HG03135 (cell line): ENCODE measurements at regions not wholly inside any gene's neighbourhood (a gene's known extent, or its start where the extent isn't known, plus 50 kb on each side); places are given as distances from the start of the nearest gene placed in this dataset.

ENCODE experiments used
- ATAC-seq: cut with Tn5 transposase; IDR thresholded peaks from one replicate; pipeline ENCODE4 v1.9.1; 2021; ENCODE audit warnings: mild to moderate bottlenecking, moderate library complexity; ENCODE audit not compliant: unreplicated experiment

- no peak for ATAC-seq
These were observed 119.1 kb upstream of the TRIB2 start for GRCh38 chr2:12597610-12598009.

- no peak for ATAC-seq
These were observed 114.1 kb upstream of the TRIB2 start for GRCh38 chr2:12602661-12603060.

DNA sequence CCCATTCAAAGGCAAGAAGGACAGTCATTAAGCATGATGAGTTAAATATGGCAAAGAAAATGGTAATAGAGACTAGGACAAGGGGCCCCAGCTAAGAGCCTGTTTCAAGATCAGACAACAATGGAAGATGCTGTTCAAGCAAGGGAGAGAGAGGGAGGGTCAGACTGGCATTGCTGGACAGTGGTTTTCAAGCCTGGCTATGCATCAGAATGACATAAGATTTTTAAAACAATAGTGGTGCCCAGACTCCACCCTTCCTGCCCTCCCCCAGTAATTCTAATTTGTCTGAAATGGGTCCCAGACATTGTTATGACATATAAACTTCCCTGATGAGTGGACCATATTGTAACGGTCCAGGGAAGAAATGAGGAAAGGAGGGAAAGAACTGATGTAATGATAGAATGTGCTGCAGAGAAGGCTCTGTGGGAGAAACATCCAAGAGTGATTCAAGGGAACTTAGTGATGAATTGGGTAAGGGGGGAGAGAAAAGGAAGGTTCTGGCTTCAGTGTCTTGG is 112.9 kb upstream of the TRIB2 start:
- ATAC-seq, result no peak

- no peak for ATAC-seq
These were observed 112.4 kb upstream of the TRIB2 start for GRCh38 chr2:12604341-12604740.

DNA sequence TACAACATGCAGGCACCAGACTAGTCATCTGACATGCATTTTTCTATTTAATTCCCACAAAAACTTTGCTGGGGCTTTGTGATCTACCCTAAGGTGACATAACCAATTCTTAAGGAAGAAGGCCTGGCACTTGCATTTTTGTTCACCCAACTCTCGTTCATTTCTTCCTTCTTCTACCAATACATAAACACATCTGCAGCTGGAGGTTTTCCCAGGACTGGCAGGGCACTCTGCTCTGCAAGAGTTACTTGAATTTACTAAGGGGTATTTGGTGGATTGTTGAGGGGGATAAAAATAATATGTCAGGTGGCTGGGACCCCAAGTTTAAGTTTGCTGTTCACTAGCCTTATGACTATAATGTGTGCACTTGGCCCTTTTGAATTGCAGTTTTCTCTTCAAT is 111.4 kb upstream of the TRIB2 start:
- ATAC-seq, result no peak

GRCh38 chr2:12605936-12606335 is 110.8 kb upstream of the TRIB2 start:
- ATAC-seq, result no peak

DNA sequence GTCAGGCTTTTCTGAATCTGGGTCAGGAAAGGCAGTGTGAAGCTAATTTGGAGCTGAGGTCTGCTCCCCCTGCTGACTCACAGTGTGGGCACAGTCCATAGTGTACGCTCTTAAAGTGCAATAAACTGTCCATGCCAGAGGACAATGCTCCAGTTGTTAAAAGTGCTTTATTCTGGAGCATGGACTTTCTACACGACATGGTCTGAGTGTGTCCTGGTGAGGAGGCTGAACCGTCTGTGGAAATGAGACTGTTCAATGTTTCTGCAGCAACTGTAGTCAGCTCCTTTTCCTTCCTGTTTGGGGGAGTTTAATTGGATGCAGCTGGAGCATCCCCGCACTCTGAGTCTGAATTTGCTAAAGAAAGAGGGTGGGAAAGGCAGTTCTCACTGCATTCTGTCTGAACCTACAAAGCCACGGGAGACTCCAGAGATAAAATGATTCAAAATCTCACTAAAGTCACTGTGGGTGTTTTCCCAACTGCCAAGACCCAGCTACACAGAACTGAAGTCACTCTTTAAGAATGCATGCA is 110.2 kb upstream of the TRIB2 start:
- ATAC-seq, result no peak

GRCh38 chr2:12607971-12608370 is 108.8 kb upstream of the TRIB2 start:
- ATAC-seq, result no peak

DNA sequence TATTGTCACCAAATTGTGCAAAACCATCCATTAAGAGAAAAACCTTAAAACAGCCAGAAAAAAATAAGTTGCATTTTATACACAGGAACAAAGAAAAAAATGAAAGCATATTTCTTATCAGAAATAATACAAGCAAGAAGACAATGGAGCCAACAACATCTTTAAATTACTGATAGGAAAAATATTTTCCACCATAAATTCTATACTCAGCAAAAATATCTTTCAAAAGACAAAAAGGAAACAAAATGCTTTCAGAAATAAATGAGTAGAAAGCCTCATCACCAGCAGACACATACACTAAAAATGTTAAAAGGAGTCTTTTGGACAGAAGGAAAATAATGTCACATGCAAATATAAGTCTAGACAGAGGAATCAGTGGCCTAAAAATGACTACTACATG is 106.4 kb upstream of the TRIB2 start:
- ATAC-seq, result no peak

- ATAC-seq, result no peak
These were observed 104.6 kb upstream of the TRIB2 start for GRCh38 chr2:12612168-12612567.

GRCh38 chr2:12612671-12613070 is 104.1 kb upstream of the TRIB2 start:
- no peak for ATAC-seq

- no peak for ATAC-seq
These were observed 103.5 kb upstream of the TRIB2 start for GRCh38 chr2:12613137-12613835.

- no peak for ATAC-seq
These were observed 101.2 kb upstream of the TRIB2 start for GRCh38 chr2:12615509-12615908.

- no peak for ATAC-seq
These were observed 100.1 kb upstream of the TRIB2 start for GRCh38 chr2:12616456-12617156.

- no peak for ATAC-seq
These were observed 99.4 kb upstream of the TRIB2 start for GRCh38 chr2:12617366-12617765.

- no peak for ATAC-seq
These were observed 98.9 kb upstream of the TRIB2 start for GRCh38 chr2:12617853-12618252.

GRCh38 chr2:12618576-12618975 is 98.2 kb upstream of the TRIB2 start:
- no peak for ATAC-seq

DNA sequence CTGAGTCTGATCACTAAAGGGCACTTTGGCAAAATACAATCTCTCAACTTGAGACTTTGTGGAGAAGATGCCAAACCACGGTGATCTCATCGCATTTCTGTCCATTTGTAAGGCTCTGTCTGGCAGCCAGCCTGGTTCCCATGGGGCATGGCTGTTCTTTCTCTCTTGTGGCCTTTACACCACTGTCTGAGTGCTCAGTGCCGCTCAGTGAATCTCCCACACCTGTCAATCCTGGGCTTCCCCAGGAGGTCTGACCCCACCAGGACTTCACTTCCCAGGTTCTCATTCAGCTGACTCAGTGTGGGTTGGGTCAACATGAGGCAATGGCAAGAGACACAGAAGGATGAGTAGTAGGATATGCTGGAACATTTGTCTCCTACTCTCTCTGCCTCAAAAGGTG is 96.8 kb upstream of the TRIB2 start:
- ATAC-seq, result no peak

DNA sequence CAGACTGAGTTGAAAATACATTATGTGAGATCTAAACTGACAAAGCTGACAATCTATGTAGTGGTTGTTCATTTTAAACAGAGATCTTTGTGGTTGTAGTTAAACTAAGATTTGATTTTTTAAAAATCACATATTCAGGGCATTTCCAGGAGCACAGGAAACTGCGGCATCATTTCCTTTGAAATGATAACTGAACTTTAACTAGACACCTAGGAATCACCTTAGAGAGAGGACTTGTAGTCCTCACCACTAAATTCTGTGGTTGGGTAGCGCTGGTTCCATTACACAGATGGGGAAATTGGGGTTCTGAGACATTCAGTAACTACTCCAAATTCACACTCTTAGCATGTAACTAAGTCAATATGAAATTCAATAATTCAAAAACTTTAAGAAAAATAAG is 96.0 kb upstream of the TRIB2 start:
- ATAC-seq, result no peak

GRCh38 chr2:12623051-12623450 is 93.7 kb upstream of the TRIB2 start:
- no peak for ATAC-seq

- ATAC-seq, result no peak
These were observed 92.4 kb upstream of the TRIB2 start for GRCh38 chr2:12624384-12624783.

DNA sequence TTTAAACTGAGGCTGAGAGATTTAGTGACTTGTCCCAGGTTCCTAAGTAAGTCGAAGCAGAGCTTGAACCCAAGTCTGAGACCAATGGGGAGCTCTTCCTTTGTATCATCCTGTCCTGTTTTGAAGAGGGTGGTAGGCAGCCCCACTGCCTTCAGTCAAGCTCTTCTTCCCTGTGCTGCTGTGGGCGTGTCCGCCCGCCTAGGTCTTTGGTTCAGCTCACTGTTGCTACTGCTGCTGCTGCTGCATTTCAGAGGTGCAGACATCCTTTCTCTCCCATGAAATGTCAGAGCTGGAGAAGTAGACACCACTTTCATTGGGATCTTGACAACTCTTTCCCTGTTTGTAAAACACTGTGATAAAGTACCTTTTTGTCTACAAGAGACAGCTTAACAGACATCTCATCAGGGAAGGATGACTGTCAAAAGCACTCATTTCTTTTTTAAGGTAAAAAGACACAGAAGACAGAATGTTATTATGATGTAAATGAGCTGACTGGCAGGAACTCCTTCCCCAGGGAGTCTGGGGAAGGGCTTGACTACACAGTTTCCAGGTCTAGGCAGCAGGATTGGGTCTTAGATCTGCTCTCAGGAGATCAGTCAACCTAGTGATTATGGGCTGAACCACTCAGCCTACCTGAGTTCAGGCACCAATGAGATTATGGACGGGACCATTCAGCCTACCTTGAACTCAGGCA is 91.7 kb upstream of the TRIB2 start:
- ATAC-seq, result no peak
